ENCODE measurements at regions not wholly inside any gene's neighbourhood (a gene's known extent, or its start where the extent isn't known, plus 50 kb on each side); places are given as distances from the start of the nearest gene placed in this dataset.

GRCh38 chr2:100722125-100722524 lies 97.8 kb upstream of the NPAS2 start:
- Histone ChIP-seq H3K27me3 (ENCODE audit: control insufficient read depth in 4 of 4, insufficient read depth in 4 of 4, low read length in 3 of 4) (no peaks in the 10 kb centered on the region), H3K9ac (ENCODE audit: low read depth in 1 of 2, low read length in 2 of 2) (no peak overlapping the region), H3K36me3 (ENCODE audit: control insufficient read depth in 4 of 4, insufficient read depth in 3 of 4, low read depth in 1 of 4, low read length in 3 of 4) (no peaks in the 10 kb centered on the region), H3K27ac (ENCODE audit: low read depth in 1 of 2, low read length in 2 of 2) (no peak overlapping the region), H3K4me3 (ENCODE audit: low read depth in 1 of 3, low read length in 3 of 3) (no peak overlapping the region), H3K4me1 (ENCODE audit: control insufficient read depth in 4 of 4, insufficient read depth in 4 of 4, low read length in 3 of 4) (no peaks in the 10 kb centered on the region), H3K9me3 (ENCODE audit: control insufficient read depth in 4 of 4, low read length in 3 of 4) (no peaks in the 10 kb centered on the region)
- 85% methylated on average over 3 of the region's 3 CpGs for WGBS
- no peak for DNase-seq (ENCODE audit: low spot score)
- TF ChIP-seq JUND (IDR thresholded peaks at IDR 0.05) (no peak), NR2F2 (IDR thresholded peaks at IDR 0.05) (no peak), RXRA (IDR thresholded peaks at IDR 0.05) (no peak)

- TF ChIP-seq FOXA2 (IDR thresholded peaks at IDR 0.05) (no peak), YY1 (IDR thresholded peaks at IDR 0.05) (no peak), RAD21 (IDR thresholded peaks at IDR 0.05) (no peak), FOXA1 (IDR thresholded peaks at IDR 0.05) (no peak), NR2F2 (IDR thresholded peaks at IDR 0.05) (no peak), GABPA (IDR thresholded peaks at IDR 0.05 in 1 of 2, conservative IDR thresholded peaks at IDR 0.05 in 1 of 2) (no peak), SP1 (IDR thresholded peaks at IDR 0.05) (no peak), HNF4G (IDR thresholded peaks at IDR 0.05) (no peak), HNF4A (conservative IDR thresholded peaks at IDR 0.05) (no peak)
- H3K9me3 ChIP-seq (ENCODE audit: control insufficient read depth in 4 of 4, low read length in 3 of 4) = no peaks in the 10 kb centered on the region
- 61% methylated on average over 2 of the region's 2 CpGs for WGBS
Observed at GRCh38 chr2:100726866-100727265, 93.1 kb upstream of the NPAS2 start.

GRCh38 chr2:100730290-100730868 lies 89.6 kb upstream of the NPAS2 start:
- 58% methylated on average over 6 of the region's 6 CpGs for WGBS
- Histone ChIP-seq H3K9me3 (ENCODE audit: control insufficient read depth in 4 of 4, low read length in 3 of 4) (no peaks in the 10 kb centered on the region), H3K4me1 (ENCODE audit: control insufficient read depth in 4 of 4, insufficient read depth in 4 of 4, low read length in 3 of 4) (peaks cover 0 to 6% (median 2%) of the 10 kb centered on the region in 4 donors), H3K9ac (ENCODE audit: low read depth in 1 of 2, low read length in 2 of 2) (no peak overlapping the region), H3K4me3 (ENCODE audit: low read depth in 1 of 3, low read length in 3 of 3) (no peak overlapping the region), H3K27me3 (ENCODE audit: control insufficient read depth in 4 of 4, insufficient read depth in 4 of 4, low read length in 3 of 4) (no peaks in the 10 kb centered on the region), H3K36me3 (ENCODE audit: control insufficient read depth in 4 of 4, insufficient read depth in 3 of 4, low read depth in 1 of 4, low read length in 3 of 4) (no peaks in the 10 kb centered on the region), H3K27ac (ENCODE audit: low read depth in 1 of 2, low read length in 2 of 2) (no peak overlapping the region)
- no peak for DNase-seq (ENCODE audit: low spot score)
- TF ChIP-seq ZBTB33 (IDR thresholded peaks at IDR 0.05) = no peak
- TF ChIP-seq RAD21 (IDR thresholded peaks at IDR 0.05) = peak; percentile 93 to 97
- TF ChIP-seq RXRA (IDR thresholded peaks at IDR 0.05) = peak in 1 of 2 donors; percentile 16
- no peak for TF ChIP-seq EGR1 (IDR thresholded peaks at IDR 0.05; ENCODE audit: low read depth in 2 of 2)
- TF ChIP-seq CTCF (IDR thresholded peaks at IDR 0.05; ENCODE audit: low read depth, low read length, missing input control) = peak; percentile 70
- TF ChIP-seq HNF4A (conservative IDR thresholded peaks at IDR 0.05) = peak in 1 of 2 donors; percentile 3

More at GRCh38 chr2:100726866-100727265, 93.1 kb upstream of the NPAS2 start:
- no peak overlapping the region for H3K27ac ChIP-seq (ENCODE audit: low read depth in 1 of 2, low read length in 2 of 2)
- DNase-seq (ENCODE audit: low spot score) = no peak
- H3K9ac ChIP-seq (ENCODE audit: low read depth in 1 of 2, low read length in 2 of 2) = no peak overlapping the region
- H3K4me1 ChIP-seq (ENCODE audit: control insufficient read depth in 4 of 4, insufficient read depth in 4 of 4, low read length in 3 of 4) = peaks cover 0 to 3% (median 0%) of the 10 kb centered on the region in 4 donors
- H3K27me3 ChIP-seq (ENCODE audit: control insufficient read depth in 4 of 4, insufficient read depth in 4 of 4, low read length in 3 of 4) = no peaks in the 10 kb centered on the region
- H3K4me3 ChIP-seq (ENCODE audit: low read depth in 1 of 3, low read length in 3 of 3) = no peak overlapping the region
- no peaks in the 10 kb centered on the region for H3K36me3 ChIP-seq (ENCODE audit: control insufficient read depth in 4 of 4, insufficient read depth in 3 of 4, low read depth in 1 of 4, low read length in 3 of 4)
